PC-3 (cell line): ENCODE measurements at regions not wholly inside any gene's neighbourhood (a gene's known extent, or its start where the extent isn't known, plus 50 kb on each side); places are given as distances from the start of the nearest gene placed in this dataset.

Source experiments
- EZH2 ChIP-seq: fragments of 300-600 bp; sonication (generic); IDR thresholded peaks from one replicate; pipeline ENCODE4 v1.6.1; 2017; ENCODE audit warnings: antibody characterized with exemption, mild to moderate bottlenecking, low read length; ENCODE audit not compliant: unreplicated experiment
- EZH2phosphoT487 ChIP-seq: fragments of 300-600 bp; sonication (generic); IDR thresholded peaks from 2 replicates; pipeline ENCODE4 v1.6.1; 2018; ENCODE audit warnings: mild to moderate bottlenecking, antibody characterized with exemption, low read length, borderline replicate concordance
- TF ChIP-seq, protein P1 (sequence below): fragments of 300-600 bp; sonication (generic); conservative IDR thresholded peaks from 2 replicates; pipeline ENCODE4 v1.5.1; 2017; ENCODE audit warnings: antibody characterized with exemption, low read depth, mild to moderate bottlenecking, low read length

DNA sequence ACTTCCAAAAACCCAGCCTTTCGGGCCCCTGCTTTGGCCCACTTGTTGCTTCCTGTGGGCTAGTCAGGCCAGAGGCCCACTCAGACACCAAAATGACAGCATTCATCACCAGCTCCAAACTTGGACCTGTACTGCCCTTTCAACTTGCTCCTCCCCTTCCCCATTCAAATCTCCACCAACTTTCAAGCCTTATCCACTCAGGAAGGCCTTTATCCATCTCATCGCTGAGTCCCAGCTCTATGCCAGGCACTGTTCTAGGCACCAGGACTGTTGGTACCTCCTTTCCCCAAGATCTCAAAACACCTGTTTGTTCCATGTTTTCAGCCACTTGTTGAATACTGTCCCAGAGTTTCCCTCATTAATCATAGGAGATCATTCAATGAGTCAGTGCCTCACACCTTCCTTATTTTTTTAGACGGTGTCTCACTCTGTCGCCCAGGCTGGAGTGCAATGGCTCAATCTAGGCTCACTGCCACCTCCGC lies 1011.4 kb downstream of the UQCRFS1 start:
- TF ChIP-seq, protein P1, sequence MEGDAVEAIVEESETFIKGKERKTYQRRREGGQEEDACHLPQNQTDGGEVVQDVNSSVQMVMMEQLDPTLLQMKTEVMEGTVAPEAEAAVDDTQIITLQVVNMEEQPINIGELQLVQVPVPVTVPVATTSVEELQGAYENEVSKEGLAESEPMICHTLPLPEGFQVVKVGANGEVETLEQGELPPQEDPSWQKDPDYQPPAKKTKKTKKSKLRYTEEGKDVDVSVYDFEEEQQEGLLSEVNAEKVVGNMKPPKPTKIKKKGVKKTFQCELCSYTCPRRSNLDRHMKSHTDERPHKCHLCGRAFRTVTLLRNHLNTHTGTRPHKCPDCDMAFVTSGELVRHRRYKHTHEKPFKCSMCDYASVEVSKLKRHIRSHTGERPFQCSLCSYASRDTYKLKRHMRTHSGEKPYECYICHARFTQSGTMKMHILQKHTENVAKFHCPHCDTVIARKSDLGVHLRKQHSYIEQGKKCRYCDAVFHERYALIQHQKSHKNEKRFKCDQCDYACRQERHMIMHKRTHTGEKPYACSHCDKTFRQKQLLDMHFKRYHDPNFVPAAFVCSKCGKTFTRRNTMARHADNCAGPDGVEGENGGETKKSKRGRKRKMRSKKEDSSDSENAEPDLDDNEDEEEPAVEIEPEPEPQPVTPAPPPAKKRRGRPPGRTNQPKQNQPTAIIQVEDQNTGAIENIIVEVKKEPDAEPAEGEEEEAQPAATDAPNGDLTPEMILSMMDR, result no peak
- TF ChIP-seq EZH2phosphoT487, result no peak
- no peak for TF ChIP-seq EZH2
